Endothelial cell of hepatic sinusoid (primary cell): ENCODE measurements at regions not wholly inside any gene's neighbourhood (a gene's known extent, or its start where the extent isn't known, plus 50 kb on each side); places are given as distances from the start of the nearest gene placed in this dataset.

Experiments used
- in situ Hi-C: cut with HindIII; loops from 2 replicates; pipeline ENCODE4 v1.10.0; 2017; ENCODE audit warnings: low sequenced_read_pairs

DNA sequence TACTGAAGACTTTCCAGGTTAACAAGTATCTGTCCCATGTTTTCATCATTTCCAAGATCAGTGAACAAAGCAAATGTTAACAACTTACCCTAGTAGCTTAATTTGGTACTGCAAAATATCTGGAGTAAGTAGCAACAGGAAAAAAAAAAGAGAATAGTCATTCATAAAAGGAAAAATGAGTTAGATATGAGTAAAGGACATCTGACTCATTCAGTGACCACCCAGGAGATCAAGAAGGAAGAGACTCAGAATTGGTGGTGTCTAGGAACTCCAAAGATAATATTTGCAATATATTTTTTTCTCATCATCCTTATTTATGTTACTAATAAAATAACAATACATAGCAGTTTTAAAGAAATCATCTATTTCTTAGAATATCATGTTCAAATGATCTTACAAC is 253.8 kb upstream of the COL8A1 start:
- in situ Hi-C loops = no loop called here

DNA sequence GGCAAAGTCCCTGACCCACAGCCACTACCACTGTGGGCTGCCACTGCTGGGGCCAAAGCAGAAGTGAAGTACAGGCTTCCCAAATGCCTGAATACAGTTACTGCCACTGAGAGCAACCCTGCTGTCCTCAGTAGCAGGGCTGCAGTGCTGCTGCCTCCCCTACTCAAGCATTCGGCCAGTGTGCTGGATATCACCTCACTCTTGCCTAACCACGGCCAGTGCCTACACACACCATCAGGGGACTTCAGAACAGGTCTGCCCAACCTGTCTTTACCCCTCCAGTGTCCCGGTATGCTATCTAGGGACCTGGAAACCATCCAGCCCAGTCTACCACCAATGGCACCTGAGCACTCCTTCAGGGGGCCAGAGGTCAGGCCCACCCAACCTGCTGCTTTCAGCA is 261.5 kb upstream of the COL8A1 start:
- in situ Hi-C loops = no loop called here

DNA sequence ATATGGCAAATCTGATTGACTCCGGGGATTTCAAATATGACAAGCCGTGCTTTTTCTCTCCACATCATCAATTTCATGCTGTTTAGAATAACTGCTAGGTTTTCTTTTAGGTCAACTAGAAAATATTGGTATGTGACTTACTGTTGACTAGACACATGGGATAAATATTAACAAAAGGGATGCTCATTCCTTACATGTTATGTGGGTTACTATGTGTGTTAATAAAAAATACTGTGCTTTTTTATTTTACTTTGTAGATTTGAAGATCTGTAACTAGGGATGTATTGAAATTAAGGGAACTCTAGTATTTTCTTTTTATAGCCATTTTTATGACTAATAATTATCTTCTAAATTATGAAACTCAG is 264.6 kb upstream of the COL8A1 start:
- in situ Hi-C loops = no loop called here

DNA sequence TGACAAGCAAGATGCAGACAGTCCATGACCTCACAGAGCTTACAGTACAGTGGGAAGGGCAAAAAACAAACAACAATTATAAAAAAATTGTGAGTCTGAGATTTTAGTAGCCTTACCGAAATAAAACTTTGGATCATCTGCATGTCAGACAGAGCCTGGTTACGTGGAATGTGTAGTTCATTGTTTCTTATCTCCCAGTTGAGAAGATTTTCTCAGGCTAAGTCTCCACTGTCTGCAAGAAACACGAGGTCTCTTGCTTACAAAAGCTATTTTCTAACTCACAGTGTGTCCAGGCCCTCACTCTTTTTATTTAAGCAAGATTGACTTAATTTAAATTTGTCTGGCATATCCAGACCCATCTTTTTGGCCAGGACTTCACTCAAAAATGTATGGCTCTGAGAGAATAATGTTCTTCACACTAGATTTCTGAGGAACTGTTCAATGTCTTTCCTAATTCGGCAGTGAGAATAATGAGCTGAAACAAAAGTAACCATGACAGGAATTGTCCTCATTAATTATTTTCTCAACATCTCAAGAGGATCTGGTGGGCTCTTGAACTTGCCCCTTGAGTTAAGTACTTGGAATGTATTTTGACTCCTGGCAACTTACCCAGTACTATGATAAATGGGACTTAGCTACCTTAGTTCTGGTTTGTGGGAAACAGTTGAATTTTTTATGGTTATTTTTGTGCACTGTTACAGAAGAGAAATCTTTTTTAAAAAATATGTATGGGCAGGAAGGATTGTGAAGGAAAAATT is 265.1 kb upstream of the COL8A1 start:
- in situ Hi-C loops = no loop called here

DNA sequence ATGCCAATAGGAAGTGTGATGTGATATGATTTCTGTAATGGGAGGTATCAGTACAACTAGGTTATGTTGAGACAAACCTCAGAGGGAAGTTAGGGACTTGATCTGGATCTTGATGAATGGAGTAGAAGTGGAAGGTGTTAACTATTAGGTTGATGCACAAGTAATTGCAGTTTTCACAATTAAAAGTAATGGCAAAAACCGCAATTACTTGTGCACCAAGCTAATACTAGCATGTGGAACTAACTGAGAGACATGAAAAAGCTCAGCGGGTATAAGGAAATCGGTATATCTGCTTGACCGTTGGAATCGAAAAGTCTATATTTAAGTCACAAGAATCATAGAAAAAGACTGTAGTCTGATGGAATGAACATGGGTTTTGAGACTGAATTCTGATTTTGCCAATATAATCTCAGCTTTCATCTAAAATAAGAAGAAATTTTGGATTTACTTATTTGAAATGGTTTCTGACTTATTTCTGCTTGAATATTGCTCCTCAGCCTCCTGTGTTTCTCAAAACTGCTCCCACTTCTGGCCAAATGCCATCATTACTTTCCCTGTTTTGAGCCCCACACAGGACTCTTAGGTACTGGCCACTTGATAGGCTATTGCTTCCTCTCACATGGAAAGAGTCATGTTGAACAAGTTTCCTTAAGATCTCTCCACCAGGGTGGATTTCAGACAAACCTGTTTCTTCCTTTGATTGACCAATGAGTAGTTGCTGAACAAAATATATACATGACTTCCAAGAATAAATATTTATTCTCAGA is 271.5 kb upstream of the COL8A1 start:
- in situ Hi-C loops = no loop called here

DNA sequence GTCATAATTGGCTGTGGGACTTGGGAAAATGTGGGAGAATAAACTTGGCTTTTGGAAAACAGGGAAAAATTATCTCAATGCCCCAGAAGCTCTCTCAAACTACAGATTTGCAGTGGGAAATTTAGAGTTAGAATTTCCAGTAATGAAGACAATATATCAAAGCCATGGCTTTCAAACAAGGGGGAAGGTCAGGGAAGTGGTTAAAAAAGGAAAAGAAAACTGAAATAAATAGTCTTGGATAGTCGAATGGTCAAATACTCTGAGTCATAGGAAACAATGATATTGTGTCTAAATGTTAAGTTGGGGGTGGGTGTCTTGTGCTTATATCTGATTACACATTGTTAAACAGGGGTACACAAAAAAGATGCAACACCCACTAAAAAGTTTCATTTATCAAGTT is 272.4 kb upstream of the COL8A1 start:
- in situ Hi-C loops = no loop called here

DNA sequence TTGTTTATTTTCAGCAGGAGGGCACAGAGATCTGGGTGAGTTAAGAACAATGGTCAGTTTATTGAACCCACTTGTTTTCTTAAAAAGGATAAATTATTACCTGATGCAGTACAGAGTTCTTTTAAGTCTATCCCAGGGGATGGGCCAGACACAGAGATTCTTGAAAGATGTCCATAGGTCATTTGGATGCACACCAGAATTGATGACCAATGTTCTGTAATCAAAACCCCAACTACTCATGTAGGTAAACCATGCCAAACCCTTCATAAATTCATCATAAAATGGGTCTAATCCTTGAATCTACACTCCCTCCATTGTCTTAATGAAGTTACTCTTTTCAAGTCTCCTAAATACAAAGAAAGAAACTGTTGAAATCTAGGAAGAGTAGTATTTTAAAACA is 273.0 kb upstream of the COL8A1 start:
- in situ Hi-C loops = no loop called here

DNA sequence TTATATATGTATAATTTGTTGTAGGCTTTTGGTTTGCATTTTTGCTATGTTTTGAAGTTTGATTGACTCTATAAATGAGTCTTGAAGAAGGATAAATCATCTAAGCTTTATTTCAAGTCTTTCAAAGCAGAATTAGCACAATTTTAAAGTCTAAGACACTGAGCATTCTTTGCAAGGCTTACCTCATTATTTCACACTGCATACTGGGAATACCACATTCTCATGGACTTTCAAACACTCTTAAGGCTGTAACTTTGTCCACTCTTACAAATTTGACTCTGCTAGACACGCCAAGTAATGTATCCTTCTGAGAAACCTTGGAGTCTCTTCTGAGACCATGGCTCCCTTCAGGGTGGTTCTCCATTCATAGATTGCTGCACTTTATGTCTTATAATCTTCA is 281.3 kb upstream of the COL8A1 start:
- in situ Hi-C loops = no loop called here

DNA sequence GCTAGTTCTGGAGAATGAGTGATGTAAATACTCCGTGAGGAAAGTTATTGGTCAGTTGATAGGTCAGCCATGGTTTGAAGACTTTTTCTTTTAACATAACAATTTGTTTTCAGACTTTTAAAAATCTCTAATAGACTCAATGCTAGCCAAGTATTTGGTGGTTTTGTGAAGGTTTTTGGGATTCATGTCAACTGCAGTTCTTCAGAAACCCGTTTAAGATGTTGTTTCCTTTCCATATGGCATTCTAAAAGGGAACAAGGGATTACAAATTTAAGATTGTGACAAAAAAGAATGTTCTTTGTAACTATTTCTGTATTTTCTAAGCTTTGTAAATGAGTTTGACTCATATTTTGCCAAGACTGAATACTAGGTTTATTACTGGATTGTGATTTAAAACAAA is 281.7 kb upstream of the COL8A1 start:
- in situ Hi-C loops = no loop called here

DNA sequence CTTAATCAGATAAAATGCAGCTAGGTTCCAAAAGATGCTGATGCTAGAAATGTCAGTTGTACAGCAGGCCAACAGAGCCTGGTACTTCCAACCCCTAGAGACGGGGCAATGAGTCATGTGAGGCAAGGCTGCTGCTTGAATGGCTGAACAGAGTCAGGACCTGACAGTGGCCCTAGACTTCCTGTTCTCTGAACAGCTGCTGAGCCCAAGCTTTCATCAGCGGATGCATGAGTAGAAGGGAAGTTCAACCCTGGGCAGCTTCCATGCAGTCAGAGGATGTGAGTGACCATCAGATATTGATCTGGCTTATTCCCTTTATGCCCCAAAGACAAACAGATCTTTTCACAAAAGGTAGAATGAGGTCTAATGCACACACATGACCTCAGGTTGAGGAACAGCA is 282.9 kb upstream of the COL8A1 start:
- in situ Hi-C loops = no loop called here

DNA sequence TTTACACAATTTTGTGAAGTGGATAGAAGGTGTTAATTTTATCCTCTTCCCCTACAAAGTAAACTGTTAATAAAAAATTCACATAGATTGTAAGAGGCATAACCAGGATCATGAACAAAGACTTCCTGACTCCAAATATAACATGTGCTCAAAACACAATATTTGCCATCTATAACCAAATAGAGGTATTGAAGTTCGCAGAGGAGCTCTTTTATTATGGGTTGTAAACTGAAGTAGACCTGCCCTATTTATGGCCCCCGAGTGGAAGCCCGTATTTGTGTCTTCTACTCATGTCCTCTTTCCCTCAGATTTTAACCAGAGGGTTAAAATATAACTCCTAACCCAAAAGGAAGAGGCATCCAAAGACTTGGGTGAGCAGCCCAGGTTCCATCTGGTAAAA is 285.6 kb upstream of the COL8A1 start:
- in situ Hi-C loops = no loop called here

DNA sequence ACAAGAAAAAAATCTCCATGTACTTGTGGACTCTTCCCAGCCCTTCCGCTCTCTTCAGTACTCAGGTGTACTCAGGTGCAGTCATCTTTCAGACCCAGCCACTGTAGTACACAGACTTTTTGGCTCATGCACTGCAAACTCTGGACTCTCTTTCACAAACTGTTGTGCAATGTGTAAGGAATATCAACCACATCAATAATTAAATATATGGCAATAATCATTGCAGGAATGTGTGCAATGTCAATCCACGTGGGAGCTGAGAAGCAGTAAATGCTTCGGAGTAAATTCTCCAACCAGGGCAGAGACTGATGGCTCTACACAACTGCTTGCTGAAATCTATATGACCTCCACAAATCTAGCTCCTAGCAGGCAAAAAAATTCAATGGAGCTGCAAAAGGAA is 287.3 kb upstream of the COL8A1 start:
- in situ Hi-C loops = no loop called here

DNA sequence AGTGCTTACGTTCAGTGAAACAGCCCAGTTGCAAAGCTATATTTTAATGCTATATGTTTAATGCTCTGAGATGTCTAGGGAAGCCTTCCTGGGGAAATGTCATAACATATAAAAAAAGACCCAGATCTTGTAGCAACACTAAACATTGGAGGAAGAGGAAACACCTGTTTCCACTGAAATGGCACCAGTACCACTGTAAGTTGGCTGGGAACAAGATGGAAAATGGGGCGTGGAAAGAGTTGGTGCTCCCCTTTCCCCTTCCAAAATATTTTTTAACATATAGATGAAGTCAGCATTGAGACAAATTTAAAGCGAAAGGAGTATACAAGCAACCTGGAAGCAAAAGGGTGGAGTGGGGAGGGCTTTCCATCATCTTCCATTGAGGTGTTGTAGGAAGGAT is 289.9 kb upstream of the COL8A1 start:
- in situ Hi-C loops = no loop called here

DNA sequence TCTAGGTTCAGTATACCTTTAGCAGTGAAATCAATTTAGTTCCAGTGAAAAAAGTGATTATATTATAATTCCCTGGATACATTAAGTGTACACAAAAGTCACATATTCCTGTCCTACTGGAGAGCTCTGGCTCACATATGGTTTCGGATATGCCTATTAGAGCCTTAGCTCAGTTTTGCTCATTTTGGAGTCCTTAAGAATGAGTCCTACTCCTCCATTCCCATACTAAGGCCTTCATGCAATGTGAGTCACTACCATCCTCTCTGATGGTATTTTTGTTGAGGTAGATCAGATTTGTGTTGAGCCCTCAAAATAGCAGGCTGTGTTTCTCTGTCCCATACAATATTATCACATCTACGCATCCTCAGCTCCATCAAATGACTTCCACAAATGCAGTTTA is 294.2 kb upstream of the COL8A1 start:
- in situ Hi-C loops = no loop called here

DNA sequence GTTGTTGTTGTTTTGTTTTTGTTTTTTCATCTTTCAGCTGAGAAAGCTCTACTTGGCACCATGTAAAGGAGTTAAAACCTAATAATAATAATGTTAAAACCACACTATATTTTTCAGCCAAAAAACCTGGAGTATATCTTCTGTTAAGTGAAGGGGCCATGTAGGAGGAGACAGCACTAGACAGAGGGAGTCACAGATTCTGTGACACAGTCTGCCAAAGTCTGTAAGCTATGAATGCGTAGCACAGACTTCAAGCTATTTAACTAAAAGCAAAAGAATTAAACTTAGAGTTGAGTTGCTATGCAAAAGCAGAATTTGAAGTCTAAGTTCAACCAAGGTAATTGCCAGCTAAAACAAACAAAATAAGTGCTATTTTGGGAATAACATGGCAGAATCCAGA is 296.0 kb upstream of the COL8A1 start:
- in situ Hi-C loops = no loop called here

DNA sequence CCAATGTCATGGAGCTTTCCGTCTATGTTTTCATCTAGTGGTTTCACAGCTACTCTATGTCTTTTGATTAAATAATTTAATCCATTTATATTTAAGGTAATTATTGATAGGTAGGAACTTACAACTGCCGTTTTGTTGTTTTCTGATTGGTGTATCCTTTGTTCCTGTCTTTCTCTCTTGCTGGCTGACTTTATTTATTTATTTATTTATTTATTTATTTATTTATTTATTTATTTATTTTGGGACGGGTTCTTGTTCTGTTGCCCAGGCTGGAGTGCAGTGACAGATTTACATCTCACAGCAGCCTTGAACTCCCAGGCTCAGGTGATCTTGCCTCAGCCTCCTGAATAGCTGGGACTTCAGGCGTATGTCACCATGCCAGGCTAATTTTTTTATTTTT is 299.2 kb upstream of the COL8A1 start:
- in situ Hi-C loops = no loop called here

DNA sequence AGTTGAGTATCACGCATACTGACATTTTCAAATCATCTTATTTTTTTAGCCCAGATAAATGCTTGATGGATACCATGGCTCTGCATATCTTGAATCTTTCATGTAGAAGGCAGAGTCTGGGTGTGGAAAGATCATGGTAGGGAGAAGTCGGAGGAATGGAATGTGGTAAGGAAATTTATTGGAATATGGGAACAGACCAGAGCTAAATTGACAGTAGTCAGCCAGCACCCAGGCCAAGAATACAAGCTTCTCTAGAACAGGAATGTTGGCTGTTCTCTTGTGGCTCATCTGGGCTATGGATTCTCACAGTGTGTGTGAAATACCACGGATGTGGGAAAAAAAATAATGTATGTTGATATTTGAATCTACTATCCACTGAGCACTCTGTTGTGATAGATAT is 305.7 kb upstream of the COL8A1 start:
- in situ Hi-C loops = no loop called here

DNA sequence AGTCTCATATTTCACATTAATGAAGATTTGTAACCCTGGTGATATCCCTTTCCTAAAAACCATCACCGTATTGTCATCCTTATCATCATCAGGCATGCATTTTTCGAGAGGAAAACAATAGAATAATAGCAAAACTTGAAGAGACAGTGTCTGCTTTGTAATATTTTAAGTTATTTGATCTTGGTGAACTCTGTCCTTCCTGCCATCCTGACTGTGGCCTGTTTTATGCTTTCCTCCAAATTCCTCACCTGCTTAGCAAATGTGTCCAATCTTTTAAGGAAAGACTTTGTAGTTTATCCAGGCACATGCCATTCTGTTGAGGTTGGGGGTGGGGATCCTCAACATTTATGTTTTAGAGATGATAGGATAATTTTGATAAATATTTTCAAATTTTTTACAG is 306.1 kb upstream of the COL8A1 start:
- in situ Hi-C loops = no loop called here

DNA sequence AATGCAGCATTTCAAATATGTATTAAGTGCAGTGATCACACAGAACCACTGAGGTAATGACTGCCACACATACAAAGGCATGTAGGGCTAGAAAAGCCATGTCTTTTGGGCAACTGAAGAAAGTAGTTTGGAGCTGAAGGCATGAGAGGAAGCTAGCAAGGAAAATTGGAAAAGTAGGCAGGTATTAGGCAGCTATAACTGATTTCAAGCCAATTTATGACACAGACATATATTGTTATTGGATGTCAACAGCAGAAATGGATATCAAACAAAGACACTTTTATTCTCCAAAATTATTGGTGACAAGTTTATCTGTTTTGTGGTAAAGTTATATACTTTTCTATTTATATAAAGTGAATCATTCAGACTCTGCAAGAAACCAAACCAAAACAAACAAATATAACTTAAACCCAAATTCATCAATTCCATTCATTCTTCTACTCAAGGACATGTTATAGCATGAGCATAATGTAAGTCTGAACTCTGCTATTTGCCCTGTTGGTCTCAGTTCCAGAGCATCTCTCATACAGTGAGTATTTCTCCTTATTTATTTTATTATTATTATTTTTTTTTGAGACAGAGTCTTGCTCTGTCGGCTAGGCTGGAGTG is 307.4 kb upstream of the COL8A1 start:
- in situ Hi-C loops = no loop called here

DNA sequence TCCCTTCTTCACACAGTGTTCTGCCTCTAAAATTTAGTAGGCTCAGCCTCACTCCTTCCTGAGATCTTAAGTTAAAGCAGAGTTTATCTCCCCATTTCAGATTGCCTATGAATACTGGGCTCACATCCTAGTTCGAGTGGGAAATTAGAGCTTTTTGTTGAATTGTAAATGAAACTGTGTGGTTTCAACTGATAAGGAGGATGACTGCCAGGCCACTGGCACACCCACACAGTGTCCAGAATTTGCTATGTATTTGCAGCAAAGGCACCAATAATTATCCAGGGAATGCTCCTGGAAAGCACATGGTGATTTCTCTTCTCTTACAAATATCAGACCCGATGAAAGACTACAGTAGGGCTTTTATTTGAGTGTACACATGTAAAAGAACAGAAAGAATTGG is 308.1 kb upstream of the COL8A1 start:
- in situ Hi-C loops = no loop called here

DNA sequence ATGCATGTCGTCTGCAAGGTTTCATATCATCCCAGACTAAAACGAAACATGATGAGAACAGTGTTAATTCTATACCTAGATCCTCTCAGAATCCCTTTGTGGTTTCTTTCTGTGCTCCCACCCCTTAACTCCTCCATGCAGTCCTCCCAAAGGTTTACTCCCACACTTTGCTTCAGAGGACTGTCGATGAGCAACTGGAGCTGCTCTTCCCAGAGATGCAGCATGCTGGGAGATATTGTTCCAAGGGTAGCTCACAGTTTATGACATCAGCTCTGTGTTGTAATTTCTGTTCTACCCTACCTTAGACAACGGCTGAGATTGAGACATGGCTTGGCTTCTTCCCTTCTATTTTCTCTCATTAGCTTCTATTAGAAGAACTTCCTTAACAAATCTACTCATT is 313.0 kb upstream of the COL8A1 start:
- in situ Hi-C loops = no loop called here

DNA sequence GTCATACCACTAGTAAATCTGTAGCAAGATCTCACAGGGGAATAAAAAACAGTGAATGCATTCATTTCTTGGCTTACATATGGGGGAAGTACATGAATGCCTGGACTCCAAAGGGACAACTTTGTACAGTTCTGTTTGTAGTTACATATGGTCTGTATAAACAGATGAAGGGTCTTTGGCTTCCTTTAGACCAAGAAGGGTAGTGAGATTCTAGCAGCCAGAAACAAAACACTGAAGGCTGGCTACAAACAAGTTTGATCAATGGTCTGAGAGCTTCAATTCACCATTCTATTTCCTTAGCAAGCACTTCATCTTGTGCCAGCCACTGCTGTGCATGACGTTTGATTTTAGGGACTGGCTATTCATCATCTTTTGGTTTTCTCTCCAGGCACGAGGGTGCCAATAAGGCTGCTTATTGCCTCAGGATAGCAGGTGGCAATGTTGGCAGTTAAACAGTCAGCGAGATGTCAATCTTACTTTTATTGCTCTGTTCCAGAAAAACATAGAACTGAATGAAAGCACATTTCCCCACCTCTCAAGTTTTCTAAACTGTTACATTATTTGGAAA is 313.7 kb upstream of the COL8A1 start:
- in situ Hi-C loops = no loop called here
